ENCODE measurements at regions not wholly inside any gene's neighbourhood (a gene's known extent, or its start where the extent isn't known, plus 50 kb on each side); places are given as distances from the start of the nearest gene placed in this dataset.

GRCh38 chr5:167460449-167461020 lies 830.9 kb upstream of the WWC1 start:
- DNase-seq = no peak

- no peak for DNase-seq
Measured at GRCh38 chr5:167463939-167464338, 827.5 kb upstream of the WWC1 start.

GRCh38 chr5:167466992-167467391 lies 824.5 kb upstream of the WWC1 start:
- DNase-seq = no peak

GRCh38 chr5:167472566-167473108 lies 818.8 kb upstream of the WWC1 start:
- DNase-seq = no peak

- no peak for DNase-seq
Measured at GRCh38 chr5:167478188-167478587, 813.3 kb upstream of the WWC1 start.

DNA sequence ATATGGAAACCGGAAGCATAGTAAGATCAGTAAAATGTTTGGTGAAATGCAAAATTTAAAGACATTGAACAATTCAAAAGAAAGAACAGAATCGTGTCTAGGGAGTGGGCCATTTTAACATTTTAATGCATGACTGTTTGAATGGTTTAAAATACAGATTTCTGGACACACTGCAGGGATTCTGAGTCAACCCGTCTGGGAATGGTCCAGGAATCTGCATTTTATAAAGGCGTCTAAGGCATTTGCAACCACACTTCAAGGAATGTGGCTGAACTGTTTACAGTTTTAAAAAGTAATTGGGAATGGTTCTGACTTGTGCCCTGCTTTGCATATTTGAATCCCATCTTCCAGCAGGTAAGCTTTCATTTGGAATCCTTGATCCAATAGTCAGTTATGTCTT lies 811.7 kb upstream of the WWC1 start:
- DNase-seq = no peak

DNA sequence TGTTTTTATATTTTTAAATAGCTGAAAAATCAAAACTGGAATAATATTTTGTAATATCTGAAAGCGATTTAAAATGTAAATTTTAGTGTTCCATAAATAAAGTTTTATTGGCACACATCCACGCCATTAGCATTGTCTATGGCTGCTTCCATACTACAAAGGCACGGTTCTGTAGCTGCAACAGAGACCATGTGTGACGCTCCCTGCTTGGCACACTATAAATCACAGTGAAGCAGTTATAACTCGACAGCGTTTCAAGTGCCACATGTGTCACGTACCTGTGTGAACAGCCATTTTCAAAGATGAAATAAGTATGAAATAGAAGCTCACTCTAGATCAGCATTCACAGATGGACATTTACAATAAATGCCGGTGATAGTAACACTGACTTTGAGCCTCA lies 810.1 kb upstream of the WWC1 start:
- DNase-seq = no peak

GRCh38 chr5:167482555-167482954 lies 808.9 kb upstream of the WWC1 start:
- no peak for DNase-seq

DNA sequence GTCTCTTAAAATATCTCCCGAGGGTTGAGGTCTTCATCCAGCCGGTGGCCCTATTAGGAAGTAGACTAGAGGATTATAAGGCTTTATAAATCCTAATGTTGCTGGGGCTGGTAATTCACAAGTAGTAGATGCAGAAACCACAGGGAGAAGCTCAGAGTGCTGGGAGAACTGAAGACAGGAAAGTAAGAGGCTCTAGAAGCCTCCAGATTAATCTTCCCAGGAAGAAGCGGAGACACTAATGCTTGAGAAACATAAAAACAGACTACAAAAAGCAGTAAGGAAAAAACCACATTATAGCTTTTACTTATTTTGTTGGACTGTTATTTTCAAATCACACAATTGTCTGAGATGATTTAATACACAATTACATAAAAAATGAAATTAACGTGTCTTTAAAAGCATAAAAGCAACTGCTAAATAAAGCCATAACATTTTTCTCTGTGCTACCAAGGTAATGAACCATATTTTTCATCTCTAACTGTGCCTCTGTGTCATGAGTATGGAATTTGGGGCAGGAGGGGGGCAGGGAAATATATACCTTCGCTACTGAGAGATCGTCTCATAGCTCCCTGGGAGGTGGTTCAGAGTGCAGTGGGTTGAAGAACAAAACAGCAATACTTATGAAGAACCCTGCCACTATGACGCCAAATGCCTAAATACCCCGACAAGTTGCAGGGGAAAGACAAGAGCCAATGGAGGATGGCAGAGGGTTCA lies 806.2 kb upstream of the WWC1 start:
- DNase-seq = no peak

GRCh38 chr5:167488371-167488770 lies 803.1 kb upstream of the WWC1 start:
- DNase-seq = no peak

- DNase-seq = no peak
Measured at GRCh38 chr5:167489202-167489601, 802.2 kb upstream of the WWC1 start.

- no peak for DNase-seq
Measured at GRCh38 chr5:167503926-167504720, 787.3 kb upstream of the WWC1 start.

DNA sequence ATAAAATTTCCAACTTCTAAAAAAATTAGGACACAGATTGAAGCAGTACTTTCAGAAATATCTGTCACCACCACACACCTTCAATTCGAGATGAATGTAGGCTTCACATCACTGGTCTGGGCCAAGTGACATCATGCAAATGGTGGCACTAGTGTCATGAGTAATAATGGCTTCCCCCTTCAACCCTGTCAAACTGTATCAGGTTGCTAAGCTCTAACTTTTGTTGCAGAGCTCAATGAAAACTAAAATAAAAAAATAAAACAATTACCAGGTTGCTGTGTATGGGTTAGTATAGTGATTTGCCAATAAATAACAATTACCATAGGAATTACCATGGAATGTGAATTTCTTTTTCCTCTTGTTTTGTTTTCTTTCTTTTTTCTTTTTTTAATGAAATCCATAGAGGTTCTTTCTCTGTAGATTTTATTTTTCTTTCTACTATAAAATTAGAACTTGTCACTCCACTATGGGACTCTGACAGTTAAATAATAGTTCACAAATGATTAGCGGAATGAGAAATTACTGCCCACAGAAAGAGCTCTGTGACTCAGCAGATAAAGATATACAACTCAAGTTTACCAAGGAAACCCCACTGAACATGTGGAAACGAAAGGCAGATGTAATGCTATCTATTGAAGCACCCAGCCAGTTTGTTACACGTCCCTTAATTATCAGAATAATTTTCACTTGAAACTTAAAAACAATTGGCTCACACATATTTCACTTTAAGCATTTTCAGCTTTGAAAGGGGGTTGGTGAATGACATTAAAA lies 783.8 kb upstream of the WWC1 start:
- no peak for DNase-seq

DNA sequence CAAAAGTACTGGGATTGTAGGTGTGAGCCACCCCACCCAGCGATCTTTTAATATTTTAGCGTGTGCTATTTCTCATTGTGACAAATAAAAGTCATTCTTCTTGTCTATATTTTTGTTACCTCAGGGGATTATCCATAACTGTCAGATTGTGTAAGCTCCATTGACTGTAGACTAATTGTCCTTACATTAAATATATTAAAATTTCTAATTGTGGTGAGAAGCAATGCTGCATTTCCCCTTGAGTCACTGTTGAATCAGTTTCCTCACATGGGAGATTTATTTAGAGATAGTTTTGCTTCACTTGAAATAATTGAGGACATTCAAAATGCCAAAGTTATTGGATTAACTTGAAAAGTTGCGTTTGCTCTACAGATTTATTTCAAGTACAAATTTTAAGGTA lies 782.4 kb upstream of the WWC1 start:
- DNase-seq = no peak

- DNase-seq = no peak
Measured at GRCh38 chr5:167511276-167511675, 780.2 kb upstream of the WWC1 start.

DNA sequence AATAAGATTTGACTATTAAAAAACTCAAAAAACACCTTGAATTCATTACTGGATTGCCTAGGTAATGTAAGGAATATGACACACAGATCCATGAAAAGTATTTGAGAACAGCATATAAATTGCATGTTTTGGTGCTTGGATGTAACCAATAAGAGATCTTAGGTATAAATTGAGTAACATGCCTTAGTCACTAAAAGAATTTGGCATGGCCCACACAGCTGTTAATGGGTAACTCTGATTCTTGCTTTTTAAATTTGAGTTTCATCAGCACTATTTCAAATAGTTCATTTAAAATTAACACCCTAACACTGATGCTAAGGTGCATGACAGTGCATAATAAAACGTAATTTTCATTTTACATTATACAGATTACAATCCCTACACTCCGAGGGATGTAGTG lies 779.3 kb upstream of the WWC1 start:
- DNase-seq = no peak

- no peak for DNase-seq
Measured at GRCh38 chr5:167513381-167513780, 778.1 kb upstream of the WWC1 start.

GRCh38 chr5:167514461-167514860 lies 777.0 kb upstream of the WWC1 start:
- no peak for DNase-seq

- DNase-seq = no peak
Measured at GRCh38 chr5:167525004-167525403, 766.4 kb upstream of the WWC1 start.

GRCh38 chr5:167528651-167529050 lies 762.8 kb upstream of the WWC1 start:
- DNase-seq = no peak

DNA sequence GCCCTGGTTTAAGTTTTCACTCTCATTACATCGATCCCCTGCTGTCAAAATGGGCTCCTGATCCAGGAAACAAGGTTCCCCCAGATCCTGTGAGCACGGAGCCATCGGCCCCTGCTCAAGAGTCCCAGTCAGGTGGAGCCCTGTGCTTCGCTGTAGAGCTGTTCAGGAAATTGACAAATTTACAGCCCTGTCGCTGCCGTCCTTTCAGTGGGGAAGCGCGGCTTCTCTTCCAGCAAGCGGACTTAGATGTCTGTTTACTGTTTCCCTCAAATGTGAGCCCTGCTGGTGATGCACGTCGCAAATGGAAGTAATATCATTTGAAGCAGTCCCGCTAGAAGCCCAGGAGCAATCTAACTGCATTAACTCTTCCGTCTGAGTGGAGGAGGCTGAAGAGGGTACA lies 760.9 kb upstream of the WWC1 start:
- DNase-seq = peak; percentile 10

All from right kidney (tissue), 1 donor.